ENCODE measurements at regions not wholly inside any gene's neighbourhood (a gene's known extent, or its start where the extent isn't known, plus 50 kb on each side); places are given as distances from the start of the nearest gene placed in this dataset.

DNA sequence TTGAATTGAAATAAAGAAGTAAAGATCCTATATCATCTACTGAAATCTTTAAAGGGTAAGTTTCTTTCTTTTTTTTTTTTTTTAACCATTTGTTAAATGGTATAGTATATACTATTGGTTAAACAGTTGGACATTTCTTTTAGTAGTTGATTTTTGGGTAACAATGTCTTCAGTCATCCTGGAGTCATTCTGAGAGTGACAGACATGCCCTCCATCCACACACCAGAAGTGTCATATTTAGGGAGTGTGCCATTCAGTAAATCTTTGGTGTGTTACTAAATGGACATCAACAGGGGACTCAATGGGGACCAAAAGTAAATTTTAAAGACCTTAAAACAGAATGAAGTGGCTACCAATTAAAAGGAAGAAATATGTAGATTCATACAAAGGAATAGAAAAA lies 50.8 kb upstream of the SLC39A10 start:
- DNase-seq: no peak

- DNase-seq: no peak
These were observed 52.3 kb upstream of the SLC39A10 start for GRCh38 chr2:195604706-195605105.

DNA sequence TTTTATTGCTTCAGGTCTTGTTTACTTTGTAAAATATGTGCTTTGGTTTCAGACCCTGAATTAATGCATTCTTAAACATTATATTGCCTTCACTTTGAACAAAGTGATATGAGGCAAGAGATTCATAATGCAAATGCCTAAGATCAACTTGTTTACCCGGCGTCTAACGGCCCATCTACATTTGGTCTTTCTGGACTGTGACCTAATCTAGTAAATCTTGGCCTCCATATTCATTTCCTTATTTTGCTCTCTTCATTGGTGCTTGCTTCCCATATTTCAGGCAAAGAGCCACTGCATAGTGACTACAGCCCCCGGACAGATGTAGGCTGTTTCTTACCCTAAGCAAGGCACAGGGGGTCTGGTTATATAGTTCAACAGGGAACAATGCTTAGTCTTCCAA lies 53.0 kb upstream of the SLC39A10 start:
- no peak for DNase-seq

DNA sequence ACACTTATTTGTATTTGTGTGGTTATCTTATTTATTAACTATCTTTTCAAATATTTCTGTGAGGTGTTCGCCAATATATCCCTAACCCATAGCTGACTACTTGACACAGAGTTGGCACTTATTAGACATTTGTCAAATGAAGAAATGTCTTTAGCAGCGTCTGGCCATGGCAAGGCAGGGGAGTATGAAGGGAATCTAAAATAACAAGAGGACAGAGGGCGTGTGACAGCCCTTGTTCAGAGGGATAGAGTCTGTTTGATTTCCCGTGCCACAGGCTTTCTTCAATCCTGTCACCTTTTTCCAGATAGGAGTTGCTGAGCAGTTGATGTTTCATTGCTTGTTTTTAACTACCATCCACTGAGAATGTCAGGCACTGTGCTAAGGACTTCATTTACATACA lies 53.6 kb upstream of the SLC39A10 start:
- no peak for DNase-seq

GRCh38 chr2:195602687-195603086 lies 54.3 kb upstream of the SLC39A10 start:
- no peak for DNase-seq

DNA sequence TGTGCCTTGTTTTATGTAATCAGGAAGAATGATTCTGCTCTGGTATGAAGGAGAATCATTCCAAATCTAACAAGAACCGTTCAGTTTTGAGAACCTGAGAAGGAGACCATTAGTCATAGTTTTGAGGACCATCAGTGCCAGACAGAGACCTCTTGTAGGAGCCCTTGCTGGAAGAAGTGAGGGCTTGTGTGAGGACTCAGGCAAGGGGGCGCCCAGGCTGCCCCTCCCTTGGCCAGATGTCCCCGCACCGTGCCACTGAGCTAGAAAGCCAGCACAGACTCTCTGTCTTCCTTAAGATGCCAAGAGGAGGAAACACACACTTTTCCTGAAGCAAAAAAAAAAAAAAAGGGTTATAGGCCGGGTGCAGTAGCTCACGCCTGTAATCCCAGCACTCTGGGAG lies 55.7 kb upstream of the SLC39A10 start:
- no peak for DNase-seq

GRCh38 chr2:195600778-195601177 lies 56.2 kb upstream of the SLC39A10 start:
- DNase-seq: no peak

DNA sequence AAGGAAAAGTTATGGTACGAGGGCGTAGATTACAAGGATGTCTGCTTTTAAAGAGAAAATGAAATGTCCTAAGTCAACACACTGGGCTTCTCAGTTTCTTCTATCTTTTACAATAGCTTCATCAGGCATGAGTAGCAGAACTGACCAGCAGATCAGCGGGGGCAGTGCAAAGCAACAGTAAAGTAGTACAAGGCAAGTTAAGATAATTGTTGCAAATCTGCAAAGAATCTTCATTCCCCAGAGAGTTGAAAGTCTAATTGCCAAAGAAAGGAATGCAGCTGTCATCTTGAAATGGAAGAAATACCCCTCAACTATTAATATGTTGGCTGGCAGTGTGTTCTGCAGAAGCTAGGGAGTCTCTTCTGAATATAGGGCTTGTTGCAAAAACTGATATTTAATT lies 60.2 kb upstream of the SLC39A10 start:
- DNase-seq: no peak

DNA sequence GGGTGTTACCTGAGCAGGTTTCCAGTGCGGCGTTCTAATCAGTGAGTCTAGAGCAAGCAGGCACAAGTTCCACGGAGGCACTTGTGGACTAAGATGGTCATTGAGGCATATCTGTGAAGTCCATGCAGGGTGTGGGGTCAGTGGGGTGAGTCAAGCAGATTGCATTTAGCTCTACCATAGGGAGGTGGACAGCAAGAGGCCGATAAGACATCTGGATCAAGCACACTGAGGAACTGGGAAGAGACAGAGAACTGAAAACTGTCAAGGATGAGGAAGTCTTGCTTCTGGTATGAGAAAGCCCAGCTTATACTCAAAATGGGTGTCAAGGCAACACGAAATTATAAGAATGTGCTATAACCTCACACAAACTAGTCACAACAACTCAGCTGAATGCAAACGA lies 61.2 kb upstream of the SLC39A10 start:
- no peak for DNase-seq

DNA sequence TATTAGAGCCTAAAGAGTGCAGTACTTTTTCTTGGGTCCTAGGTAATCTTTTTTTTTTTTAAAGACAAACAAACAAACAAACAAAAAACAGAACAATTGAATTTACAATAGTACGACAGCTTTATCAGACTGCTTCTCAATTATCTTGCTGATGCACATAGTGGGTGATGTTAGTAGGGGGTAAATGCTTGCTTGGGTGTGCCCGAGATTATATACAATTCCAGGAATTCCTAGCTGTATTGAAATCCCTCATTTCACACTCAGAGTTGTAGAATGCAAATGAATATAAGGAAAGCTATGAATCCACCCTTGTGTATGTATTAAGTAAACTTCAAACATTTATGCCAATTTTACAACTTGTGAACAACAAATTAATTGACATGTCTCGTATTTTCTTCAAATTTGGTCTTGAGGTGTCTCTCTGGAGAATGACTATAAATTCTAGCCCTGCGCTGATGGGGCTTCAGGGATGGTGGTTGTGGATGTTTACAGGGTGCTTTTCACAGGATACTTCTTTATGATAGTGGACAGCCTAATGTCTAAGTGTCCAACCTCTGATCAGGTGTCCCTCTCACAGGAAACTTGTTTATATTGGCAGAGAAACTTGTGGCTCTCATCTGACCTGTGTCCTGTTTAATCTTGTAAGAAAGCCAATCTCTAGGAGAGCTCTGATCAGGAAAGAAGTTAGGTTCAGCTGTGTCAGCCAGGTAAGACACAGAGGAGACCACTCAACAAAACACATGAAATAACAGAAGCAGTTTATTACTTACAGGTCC lies 61.9 kb upstream of the SLC39A10 start:
- DNase-seq: no peak

DNA sequence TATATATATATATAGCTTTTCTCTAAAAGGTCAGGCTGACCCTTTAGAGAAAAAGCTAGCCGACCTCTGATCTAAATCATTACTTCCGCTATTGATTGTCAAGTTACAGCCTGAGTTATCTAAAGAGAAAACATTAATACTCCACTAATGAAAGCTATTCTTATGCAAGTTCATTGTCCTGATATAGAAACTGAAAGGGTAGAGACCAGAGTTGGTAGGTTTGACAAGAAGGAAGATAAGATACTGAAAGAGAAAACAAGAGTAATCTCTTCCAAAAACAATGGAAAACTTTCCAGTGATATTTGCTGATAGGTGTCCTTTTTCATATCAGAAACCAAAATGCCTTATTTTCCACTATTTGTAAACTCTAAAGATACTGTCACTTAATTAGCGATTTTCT lies 62.8 kb upstream of the SLC39A10 start:
- no peak for DNase-seq

GRCh38 chr2:195592105-195592504 lies 64.9 kb upstream of the SLC39A10 start:
- DNase-seq: no peak

DNA sequence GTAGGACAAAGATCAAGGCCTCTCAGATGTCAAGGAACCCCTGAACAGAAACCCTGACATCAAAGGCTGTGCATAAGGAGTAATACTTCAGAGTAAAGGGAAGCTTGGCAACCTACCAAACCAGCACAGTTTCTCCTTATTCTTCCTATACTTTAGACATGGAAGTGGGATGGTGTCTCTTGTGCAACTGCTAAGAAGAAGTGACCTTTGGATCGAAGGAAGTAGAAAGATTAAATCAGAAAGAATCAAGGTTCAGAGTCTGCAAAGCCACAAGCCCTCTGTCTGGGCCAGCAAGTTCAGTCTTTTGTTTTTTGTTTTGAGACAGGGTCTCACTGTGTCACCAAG lies 66.2 kb upstream of the SLC39A10 start:
- no peak for DNase-seq

DNA sequence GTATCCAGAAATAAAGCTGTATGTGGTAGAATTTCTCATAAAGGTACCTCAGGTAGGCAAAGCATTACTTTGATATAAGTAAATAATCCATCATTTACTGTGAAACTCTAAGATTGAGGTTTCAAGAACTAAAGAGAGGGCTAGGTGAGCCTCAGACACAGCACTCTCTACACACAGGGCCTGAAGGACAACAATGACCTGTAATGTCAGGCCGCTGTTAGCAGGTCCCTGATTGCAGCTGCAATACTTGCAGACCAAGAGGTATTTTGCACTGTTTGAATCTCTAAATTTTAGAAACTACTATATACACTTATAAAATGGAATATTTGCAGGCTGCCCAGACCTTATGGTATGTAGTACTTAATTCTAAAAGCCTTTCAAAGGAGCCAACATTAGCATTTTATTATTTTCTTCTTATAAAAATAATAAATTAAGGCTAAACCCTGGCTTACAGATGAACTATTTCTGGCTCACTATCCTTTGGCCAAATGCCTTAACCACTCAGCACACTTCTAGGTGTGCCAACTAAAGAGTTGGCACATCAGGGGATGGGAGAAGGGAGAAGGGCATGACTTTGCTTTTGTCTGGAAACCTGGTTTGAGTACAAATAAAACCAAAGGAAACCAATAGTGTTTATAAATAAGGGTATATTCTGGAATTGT lies 66.7 kb upstream of the SLC39A10 start:
- DNase-seq: no peak

DNA sequence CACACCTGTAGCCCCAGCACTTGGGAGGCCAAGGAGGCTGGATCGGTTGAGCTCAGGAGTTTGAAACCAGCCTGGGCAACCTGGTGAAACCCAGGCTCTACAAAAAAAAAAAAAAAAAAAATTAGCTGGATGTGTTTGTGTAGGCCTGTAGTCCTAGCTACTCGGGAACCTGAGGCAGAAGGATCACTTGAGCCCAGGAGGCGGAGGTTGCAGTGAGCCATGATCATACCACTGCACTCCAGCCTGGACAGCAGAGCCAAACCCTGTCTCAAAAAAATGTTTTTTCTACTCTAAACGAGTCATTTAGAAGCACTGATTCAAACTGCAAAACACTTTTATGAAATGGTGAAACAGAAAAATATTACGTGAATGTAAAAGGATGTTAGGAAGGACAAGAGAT lies 69.1 kb upstream of the SLC39A10 start:
- no peak for DNase-seq

DNA sequence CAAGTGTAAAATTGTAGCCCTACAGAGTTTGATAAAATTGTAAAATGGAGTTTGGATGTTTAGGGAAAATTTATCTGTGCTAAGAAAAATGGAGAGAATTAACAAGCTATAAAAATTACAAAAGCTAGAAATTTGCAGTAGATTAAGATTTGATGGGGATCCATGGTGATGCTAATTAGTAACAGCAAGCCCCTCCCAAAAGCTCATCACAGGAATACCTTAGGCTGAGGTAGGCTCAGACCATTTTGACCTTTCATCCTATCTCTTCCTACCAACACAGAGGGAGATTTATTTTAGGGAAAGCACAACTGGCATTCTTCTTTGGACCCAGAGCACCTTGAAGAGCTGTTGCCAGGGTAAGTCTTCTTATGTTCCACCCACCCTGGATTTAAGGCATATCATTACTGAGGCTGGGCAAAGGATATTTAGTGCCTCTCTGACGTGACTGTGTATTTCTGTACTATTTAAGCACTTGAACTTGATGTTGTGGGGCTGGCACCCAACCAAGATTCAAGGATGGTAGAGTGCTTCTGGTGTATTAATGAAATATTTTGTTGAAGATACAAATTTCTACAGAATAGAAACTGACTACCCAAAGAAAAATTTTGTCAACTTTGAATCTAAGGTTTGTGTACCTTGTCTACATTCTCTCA lies 70.8 kb upstream of the SLC39A10 start:
- DNase-seq: no peak

- no peak for DNase-seq
These were observed 74.8 kb upstream of the SLC39A10 start for GRCh38 chr2:195582188-195582587.

DNA sequence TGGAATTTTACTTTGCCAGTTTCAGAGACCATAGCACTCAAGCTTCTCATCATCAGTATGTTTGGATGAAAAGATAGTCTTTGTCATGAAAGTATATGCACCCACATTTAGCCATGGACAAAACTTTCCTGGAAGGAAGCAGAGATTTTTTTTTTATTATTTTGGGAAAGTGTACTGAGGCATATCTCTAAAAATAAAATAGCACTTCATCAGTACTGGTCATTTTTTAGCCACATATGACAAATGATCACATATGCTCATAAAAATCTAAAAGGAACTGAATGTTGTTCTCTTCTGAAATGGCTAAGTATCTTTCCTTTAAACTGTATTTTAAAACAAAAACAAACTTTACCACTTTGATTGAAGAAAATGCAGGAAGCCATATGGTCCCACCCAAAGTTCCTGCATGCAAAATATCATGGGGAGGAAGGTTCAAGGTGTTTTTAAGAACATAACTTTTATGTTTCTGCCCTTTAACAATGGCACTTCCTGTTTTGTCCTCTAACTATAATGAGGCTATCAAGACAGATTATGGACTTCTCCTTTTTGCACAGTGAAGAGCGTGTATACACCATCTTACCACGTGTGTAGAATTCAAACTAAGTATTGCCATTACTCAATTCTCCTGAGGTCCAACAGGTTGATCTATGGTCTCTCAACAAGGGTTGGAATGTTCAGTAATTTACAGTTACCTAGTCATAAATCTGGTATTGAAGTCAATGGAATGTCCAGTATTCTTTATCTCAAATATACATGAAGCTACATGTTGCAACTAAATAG lies 77.1 kb upstream of the SLC39A10 start:
- DNase-seq: no peak

- no peak for DNase-seq
These were observed 81.1 kb upstream of the SLC39A10 start for GRCh38 chr2:195575879-195576401.

DNA sequence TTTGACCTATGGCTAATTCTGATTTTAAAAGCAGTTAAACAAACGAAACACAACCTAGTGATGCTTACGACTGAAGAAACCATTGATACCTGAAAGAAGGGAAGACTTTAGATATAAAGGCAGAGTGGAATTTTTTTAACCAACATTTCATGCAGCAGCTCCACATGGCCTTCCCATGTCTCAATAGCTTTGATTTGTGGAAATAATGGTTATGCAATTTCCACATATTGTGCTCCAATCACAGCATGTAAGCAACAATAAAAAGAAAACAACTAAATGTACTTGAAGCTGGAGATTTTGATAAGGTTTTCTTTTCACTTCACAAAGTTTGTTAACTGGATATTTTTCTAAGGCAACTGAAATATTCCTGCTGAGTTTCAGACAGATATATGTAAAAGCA lies 82.0 kb upstream of the SLC39A10 start:
- no peak for DNase-seq

DNA sequence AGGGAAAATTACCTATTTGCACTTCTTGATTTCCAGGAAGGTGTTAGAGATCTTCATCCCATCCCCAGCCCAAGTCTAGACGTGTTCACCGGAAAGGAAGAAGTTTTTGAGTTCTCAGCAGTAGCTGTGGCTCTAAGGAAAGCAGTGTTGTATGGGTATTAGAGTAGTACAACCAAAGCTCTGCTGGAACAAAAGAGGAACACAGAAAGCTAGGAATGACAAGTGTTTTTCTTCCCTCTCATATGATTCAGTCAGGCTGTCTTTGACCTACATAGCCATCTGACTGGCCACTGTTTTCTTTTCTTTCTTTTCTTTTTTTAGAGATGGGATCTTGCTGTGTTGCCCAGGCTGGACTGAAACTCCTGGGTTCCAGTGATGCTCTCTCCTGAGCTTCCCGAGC lies 82.7 kb upstream of the SLC39A10 start:
- DNase-seq: no peak

DNA sequence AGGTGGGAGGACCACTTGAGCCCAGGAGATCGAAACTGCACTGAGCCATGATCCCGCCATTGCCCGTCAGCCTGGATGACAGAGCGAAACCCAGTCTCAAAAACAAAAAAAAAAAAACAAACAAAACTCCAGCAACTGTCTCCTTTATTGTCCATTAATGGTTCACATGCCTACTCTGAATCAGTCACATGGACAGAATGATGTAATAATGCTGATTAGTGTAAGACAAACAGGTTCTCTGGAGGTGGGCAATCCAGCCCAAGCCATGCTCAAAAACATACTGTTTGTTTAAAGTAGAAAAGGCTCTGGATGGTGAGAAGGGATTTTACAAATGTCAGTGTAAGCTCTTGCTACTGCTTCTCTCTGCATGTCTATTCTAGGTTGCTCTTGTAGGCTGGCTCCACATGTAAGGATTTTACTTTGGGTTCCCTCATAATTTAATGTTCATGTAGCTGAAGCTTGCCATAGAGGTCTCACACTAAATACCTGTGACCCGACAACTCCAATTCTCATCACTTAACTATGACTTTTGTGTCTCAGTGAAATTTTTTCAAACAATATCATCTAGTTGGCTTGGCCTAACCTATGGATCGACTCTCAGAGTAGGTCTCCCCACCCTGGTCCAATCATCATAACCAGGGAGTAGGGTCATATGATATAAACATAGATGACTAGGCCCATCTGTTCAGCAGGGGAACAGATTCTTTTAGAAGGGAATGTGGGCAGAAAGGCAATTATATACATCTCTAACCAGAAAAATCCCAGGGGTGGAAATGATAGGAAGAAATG lies 83.9 kb upstream of the SLC39A10 start:
- DNase-seq: no peak
